ENCODE measurements at regions not wholly inside any gene's neighbourhood (a gene's known extent, or its start where the extent isn't known, plus 50 kb on each side); places are given as distances from the start of the nearest gene placed in this dataset.

DNA sequence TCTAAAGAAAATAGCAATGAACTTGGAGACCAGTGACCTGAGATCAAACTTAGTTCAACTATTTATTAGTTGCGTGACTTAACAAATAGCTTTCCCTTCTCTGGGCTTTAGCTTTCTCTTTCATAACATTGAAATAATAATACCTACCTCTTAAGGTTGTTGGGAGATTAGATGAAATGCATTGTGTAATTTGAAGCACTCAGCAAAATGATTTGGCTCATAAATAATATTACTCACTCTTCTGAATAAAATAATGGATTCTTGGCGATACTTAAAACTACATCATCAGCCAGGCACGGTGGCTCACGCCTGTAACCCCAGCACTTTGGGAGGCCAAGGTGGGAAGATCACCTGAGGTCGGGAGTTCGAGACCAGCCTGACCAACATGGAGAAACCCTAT is 556.2 kb upstream of the JARID2 start:
- TF ChIP-seq POLR2AphosphoS5 (IDR thresholded peaks at IDR 0.05; ENCODE audit: low read depth, low read length) (no peak), REST (IDR thresholded peaks at IDR 0.05; ENCODE audit: insufficient read depth in 1 of 2, low read depth in 2 of 2, low read length in 1 of 2) (no peak)
- TF ChIP-seq, protein P1, sequence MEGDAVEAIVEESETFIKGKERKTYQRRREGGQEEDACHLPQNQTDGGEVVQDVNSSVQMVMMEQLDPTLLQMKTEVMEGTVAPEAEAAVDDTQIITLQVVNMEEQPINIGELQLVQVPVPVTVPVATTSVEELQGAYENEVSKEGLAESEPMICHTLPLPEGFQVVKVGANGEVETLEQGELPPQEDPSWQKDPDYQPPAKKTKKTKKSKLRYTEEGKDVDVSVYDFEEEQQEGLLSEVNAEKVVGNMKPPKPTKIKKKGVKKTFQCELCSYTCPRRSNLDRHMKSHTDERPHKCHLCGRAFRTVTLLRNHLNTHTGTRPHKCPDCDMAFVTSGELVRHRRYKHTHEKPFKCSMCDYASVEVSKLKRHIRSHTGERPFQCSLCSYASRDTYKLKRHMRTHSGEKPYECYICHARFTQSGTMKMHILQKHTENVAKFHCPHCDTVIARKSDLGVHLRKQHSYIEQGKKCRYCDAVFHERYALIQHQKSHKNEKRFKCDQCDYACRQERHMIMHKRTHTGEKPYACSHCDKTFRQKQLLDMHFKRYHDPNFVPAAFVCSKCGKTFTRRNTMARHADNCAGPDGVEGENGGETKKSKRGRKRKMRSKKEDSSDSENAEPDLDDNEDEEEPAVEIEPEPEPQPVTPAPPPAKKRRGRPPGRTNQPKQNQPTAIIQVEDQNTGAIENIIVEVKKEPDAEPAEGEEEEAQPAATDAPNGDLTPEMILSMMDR (IDR thresholded peaks at IDR 0.05) = no peak
